GM06990 (cell line): ENCODE measurements at regions not wholly inside any gene's neighbourhood (a gene's known extent, or its start where the extent isn't known, plus 50 kb on each side); places are given as distances from the start of the nearest gene placed in this dataset.

Experiments used
- DNase-seq: peaks from one replicate; pipeline ENCODE4 v3.0.0-alpha.2; 2011; ENCODE audit not compliant: insufficient read length; ENCODE audit errors: extremely low read depth
- H3K27me3 ChIP-seq: replicated peaks from 2 replicates; pipeline ENCODE4 v1.6.0; 2011; ENCODE audit warnings: low read length; ENCODE audit not compliant: control insufficient read depth, insufficient read depth
- H3K36me3 ChIP-seq: 2 replicates; pipeline ENCODE4 v1.5.1; 2011; ENCODE audit warnings: low read length; ENCODE audit not compliant: control insufficient read depth, insufficient read depth
- H3K4me3 ChIP-seq: replicated peaks from 2 replicates; pipeline ENCODE4 v1.5.1; 2011; ENCODE audit warnings: low read depth, mild to moderate bottlenecking, control low read depth, low read length
- TF ChIP-seq, protein P1 (sequence below): IDR thresholded peaks from 2 replicates; pipeline ENCODE4 v1.5.1; 2011; ENCODE audit warnings: low read length, control low read depth, mild to moderate bottlenecking, inconsistent platforms; ENCODE audit not compliant: insufficient read depth, poor library complexity, severe bottlenecking

DNA sequence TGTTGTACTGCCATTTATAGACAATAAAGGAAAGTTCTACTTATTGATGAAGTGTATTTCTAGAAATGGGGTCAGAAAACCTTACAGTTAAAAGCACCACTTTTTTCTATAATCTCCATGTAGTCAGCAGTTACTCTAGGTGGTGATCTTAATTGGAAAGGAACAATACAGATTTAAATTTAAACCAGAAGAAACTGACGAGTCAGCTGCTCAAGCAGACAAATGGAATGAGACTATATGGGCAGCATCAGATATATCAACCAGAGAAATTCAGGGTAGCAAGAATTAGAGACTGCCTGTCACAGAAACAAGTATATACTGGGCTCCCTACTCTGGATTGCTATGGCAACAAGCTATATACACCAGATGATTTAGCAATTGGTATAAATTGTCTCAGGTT is 99.6 kb upstream of the SCG2 start:
- TF ChIP-seq, protein P1, sequence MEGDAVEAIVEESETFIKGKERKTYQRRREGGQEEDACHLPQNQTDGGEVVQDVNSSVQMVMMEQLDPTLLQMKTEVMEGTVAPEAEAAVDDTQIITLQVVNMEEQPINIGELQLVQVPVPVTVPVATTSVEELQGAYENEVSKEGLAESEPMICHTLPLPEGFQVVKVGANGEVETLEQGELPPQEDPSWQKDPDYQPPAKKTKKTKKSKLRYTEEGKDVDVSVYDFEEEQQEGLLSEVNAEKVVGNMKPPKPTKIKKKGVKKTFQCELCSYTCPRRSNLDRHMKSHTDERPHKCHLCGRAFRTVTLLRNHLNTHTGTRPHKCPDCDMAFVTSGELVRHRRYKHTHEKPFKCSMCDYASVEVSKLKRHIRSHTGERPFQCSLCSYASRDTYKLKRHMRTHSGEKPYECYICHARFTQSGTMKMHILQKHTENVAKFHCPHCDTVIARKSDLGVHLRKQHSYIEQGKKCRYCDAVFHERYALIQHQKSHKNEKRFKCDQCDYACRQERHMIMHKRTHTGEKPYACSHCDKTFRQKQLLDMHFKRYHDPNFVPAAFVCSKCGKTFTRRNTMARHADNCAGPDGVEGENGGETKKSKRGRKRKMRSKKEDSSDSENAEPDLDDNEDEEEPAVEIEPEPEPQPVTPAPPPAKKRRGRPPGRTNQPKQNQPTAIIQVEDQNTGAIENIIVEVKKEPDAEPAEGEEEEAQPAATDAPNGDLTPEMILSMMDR, result no peak
- Histone ChIP-seq H3K4me3 (no peak overlapping the region), H3K36me3 (no peaks in the 10 kb centered on the region), H3K27me3 (no peaks in the 10 kb centered on the region)
- no peak for DNase-seq

- H3K36me3 ChIP-seq, result no peaks in the 10 kb centered on the region
- no peak for DNase-seq
- TF ChIP-seq, protein P1, result no peak
- no peaks in the 10 kb centered on the region for H3K27me3 ChIP-seq
- no peak overlapping the region for H3K4me3 ChIP-seq
Measured at GRCh38 chr2:223700221-223700620, 98.1 kb upstream of the SCG2 start.

- TF ChIP-seq, protein P1, result no peak
- no peak for DNase-seq
- Histone ChIP-seq H3K27me3 (no peaks in the 10 kb centered on the region), H3K4me3 (no peak overlapping the region), H3K36me3 (no peaks in the 10 kb centered on the region)
Measured at GRCh38 chr2:223697892-223698645, 95.9 kb upstream of the SCG2 start.

DNA sequence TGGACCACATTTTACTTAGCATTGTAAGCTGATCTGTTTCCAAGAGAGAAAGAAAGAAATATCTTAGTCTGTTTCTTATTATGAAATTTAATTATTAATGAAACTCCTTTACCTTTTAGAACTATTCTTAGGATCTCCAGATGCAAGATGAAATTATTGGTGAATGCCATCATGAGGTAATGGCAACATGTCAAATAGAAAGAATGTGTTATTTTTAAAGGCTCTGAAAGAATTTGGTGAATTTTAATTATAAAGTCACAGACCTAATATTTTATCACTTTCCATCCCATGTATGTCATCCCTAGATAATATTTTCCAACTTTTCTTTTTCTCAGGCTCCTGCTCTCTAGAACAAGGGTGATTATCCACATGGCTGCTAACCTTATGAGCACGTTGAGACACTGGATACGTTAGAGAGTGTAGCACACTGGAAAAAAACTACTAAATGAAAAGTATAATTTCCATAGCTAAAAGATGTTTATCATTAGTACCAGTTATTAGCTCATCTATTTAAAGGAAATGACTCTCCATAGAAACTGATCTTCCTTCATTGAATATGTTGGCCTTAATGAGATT is 95.2 kb upstream of the SCG2 start:
- TF ChIP-seq, protein P1, result no peak
- H3K27me3 ChIP-seq, result no peaks in the 10 kb centered on the region
- DNase-seq, result no peak
- no peaks in the 10 kb centered on the region for H3K36me3 ChIP-seq
- no peak overlapping the region for H3K4me3 ChIP-seq

- no peak for DNase-seq
- TF ChIP-seq, protein P1, result no peak
Measured at GRCh38 chr2:223696719-223697118, 94.6 kb upstream of the SCG2 start.

More at GRCh38 chr2:223696719-223697118, 94.6 kb upstream of the SCG2 start:
- Histone ChIP-seq H3K36me3 (no peaks in the 10 kb centered on the region), H3K27me3 (no peaks in the 10 kb centered on the region), H3K4me3 (no peak overlapping the region)
